T follicular helper cell (primary cell): ENCODE measurements at regions not wholly inside any gene's neighbourhood (a gene's known extent, or its start where the extent isn't known, plus 50 kb on each side); places are given as distances from the start of the nearest gene placed in this dataset.

Experiments used
- DNase-seq: peaks from one replicate; pipeline ENCODE4 v3.0.0-alpha.2; 2020; ENCODE audit warnings: low read depth

DNA sequence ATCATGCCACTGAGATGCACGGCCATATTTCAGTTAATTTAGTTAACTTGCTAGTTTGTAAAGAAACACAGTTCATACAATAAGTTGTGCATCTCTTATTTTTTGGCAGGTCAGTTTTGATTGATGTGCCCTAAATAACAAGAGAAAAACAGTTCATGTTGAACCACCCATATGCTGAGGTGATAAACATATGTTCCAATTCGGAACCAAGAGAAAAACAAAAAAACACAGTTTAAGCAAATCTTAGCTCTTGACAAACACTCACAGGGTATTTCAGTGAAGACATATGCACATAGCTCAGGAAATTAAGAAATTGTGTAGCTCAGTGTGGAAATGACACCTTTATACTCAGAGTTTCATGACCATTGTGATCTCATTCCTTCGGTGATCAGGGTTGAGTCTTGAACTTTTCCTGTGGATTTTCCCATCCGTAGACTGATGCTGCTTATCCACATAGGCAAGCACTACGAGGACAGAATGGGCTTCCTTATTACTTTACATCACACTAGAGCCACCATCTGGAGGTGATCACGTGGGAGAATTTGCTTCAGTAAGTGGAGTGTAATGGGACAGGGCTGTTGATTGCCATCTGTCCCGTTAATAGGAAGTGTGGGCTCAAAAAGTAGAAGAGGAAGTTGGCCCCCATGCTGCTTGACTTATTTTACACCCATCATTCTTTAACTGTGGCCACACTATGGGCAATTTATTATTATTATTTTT, 773.0 kb downstream of the MTRR start:
- no peak for DNase-seq

DNA sequence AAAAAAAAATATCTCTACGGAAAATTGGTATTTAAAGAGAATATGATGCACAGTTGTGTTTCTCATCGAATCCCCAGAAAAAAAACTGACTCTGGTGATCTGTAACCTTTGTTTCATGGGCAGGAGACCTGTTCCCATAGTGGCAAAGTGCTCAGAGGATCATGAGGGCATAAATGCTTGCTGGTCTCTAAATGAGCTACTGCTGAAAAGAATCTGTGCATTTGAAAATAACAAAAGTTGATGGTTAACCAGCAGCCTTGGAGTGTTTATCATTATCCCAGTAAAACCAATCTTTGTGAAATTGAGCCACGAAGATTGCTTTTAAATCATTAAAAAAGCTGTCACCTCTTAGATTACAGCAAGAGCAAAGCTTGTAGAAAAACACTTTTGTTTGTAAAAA, 775.4 kb downstream of the MTRR start:
- no peak for DNase-seq

DNA sequence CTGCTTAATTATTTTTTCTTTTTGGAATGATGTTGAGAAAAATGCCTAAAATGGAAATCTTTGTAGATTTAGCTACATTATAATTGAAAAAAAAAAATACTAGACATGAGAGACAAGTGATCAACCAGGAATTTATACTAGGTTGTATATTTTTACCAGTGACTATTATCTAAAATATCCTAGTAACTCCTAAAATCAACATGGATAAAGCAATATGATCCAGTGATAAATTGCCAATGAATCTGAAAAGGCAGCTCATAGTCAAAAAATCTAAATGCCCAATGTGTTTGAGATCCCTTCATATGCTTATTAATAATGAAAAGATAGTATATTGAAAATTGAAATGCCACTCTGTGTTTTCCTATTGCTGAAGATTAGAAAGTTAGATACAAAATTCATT, 778.2 kb downstream of the MTRR start:
- DNase-seq: no peak

DNA sequence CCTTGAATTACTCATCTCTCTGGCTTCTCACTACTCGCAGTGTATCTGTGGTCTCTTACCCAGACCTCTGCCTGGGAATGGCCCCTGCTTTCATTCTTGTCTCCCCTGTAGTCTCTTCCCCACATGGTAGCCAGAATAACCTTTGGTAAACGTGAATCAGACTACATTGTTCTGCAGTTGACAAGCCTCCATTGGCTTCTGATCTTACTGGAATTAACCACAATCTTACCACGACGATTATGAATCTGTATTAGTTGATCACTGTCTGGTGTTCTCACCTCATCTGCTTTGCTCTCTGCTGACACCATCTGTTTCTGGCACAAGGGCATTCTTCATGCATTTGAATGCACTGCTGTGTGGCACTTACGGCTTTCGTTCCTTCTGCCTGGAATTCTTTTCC, 781.2 kb downstream of the MTRR start:
- DNase-seq: no peak

DNA sequence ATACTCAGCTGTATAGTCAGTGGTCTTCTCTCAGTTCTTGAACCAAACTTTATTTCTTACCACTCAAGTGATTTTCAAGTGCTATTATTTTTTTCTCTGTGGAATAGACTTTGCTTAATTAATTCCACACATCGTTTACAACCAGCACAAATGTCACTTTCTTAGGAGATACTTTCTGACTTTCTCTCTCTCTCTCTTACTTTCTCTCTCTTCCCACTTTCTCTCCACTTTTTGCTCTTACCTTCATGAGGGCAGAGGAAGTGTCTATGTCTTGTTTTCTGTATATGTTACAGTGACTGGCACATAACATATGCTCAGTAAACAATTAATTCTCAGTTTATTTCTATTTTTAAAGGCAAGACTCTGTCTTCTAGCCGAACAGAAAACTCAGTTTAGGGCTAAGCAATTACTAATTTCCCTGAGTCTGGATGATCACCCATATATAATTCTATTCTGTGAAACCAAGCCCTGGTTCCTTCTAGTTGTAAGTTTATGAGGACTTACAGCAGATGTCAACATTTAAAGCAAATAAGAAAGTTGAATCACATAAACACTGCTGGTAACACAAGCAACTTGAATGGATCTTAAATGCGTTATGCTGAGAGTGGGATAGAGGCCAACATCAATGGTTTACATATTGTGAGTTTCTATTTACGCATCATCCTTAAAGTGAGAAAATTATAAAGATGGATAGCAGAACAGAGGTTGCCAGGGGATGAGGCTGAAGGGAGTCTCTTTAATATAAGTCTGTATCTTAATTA, 791.4 kb downstream of the MTRR start:
- DNase-seq: no peak

DNA sequence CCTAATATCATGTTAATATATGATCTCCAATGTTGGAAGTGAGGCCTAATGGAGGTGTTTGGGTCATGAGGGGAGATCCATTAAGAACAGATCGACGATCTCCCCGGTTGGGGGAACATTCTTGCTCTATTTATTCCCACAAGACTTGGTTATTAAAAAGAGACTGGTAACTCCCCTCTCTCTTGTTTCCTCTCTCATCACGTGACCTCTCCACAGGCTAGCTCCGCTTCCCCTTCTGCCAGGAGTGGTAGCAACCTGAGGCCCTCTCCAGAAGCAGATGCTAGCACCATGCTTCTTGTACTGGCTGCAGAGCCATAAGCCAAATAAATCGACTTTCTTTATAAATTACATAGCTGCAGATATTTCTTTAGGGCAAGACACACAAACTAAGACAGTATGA, 794.4 kb downstream of the MTRR start:
- DNase-seq: no peak

DNA sequence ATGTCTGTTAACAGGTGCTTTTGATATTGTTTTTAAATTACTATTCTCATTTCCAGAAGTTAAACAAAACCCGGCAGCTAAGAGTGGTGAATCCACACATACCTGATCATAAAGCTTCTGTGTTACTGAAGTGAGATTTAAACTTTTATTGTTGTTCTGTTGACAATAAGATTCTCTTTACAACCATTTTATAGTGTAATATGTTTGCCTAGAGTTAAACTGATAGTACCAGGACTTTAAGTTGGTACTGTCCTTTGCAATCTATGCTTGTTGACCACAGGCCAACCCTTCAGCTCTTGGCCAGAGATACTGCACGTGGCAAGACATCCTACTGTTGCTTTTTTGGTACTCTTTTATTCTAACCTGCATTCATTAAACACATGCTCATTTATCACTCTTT, 806.2 kb downstream of the MTRR start:
- no peak for DNase-seq

DNA sequence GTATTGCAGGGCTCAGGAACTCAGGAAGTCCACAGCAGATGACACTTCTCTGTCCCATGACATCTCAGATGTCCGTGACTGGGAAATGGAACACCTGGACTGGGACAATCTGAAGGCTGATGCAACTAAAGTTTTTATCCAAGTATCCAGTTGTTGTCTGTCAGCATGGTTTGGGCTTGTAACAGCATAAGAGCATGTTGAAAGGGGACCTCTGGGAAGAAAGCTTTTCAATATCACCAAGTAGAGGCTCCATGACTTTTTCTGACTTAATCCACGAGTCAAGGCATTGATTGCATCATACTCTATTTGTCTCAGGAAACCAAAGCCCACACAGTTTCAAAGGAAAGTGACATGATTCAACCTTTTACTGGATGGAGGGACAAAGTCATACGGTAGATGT, 807.7 kb downstream of the MTRR start:
- no peak for DNase-seq

DNA sequence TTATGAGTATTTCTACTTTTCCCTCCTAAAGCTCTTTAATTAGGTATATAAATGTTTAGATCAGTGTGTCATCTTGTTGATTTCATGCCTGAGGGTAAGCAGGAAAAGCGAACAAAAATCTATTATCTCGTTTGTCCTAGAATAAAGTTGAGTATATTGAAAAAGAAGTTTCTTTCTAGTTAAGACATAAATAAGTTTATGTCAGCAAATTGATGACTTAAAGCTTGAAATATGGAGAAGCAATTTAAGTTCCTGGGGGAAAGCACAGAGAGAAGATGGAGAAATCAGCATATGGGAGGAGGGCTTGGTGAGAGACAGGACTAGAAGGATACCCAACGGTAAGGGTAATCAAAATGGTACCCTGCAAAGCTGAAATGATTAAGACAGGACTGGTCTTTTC, 813.4 kb downstream of the MTRR start:
- DNase-seq: no peak

DNA sequence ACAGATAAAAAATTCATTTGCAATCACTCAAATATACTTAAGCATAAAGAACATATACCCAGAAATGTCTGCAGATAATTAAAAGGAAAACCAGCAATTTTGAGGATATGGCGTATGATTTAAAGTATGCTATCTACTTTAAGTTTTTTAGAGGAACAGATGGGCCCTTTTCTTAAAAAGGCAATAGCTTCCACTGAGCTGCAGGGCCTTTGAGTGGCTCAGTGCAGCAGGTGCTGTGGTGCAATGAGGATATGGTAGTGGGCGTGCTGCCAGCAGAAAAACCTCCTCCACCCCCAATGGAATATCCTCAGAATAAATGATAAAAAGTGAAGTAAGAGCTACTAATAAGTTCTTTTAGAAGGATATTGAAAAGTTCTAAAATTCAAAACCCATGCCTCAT, 814.5 kb downstream of the MTRR start:
- no peak for DNase-seq

DNA sequence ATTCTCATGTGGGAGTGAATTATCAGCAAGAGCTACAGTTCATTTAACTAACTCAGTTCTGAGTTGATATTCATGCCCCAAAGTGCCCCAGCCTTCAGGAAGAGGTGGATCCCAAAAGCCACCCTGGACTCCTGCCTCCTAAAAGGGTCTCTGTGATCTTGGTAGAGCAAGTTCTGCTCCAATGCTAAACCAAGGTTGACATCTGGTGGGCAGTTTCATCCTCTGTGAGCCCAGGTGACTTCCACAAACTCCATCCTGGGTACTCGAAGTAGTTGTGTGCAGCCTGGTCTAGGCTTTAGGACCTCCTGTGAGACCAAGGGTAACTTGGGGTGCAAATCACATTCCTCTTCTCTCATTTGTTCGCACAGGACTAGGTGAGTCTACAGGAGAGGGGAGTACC, 816.8 kb downstream of the MTRR start:
- no peak for DNase-seq

DNA sequence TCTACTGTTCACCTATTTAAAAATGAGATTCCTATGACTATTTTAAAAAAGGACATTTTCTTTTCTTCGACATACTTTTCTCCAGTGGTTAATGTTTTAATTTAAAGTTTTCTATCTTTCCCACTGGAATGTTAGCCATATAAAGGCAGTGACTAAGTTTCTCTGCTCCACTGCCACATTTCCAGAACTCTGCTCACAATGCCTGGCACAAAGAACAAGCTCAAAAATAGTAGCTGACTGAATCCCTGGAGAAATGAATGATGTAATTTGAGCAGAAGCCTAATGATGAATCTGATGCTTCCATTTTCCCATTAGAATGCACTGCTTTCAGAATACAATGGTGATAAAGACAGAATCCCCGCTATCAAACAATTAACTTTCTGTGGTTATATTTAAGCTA, 817.8 kb downstream of the MTRR start:
- DNase-seq: no peak

DNA sequence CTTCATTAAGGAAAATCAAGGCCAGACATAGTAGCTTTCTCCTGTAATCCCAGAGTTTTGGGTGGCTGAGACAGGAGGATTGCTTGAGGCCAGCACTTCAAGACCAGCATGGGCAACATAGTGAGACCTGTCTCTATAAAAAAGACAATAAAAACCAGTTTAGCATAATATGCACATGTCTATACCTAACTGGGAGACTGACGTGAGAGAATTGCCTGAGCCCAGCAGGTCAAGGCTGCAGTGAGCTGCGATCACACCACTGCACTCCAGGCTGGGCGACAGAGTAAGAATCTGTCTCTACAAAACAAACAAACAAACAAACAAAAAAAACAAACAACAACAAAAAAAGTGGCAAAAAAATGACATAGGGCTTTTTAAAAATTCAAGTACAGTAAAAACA, 820.8 kb downstream of the MTRR start:
- no peak for DNase-seq

DNA sequence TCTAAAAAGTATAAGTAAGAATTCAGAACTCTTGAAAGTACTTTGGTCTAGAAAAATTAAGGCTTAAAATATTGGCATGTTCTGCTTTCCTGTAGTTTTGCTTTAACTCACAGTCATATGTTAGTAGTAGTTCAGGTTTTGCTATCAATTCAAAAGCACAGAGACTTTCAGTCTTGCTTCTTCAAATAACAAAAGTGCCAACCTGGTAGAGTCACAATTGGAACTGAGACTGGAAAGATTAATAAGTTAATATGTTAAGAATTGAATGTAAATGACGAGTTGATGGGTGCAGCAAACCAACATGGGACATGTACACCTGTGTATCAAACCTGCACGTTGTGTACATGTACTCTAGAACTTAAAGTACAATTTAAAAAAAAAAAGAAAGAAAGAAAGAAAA, 822.3 kb downstream of the MTRR start:
- DNase-seq: no peak

DNA sequence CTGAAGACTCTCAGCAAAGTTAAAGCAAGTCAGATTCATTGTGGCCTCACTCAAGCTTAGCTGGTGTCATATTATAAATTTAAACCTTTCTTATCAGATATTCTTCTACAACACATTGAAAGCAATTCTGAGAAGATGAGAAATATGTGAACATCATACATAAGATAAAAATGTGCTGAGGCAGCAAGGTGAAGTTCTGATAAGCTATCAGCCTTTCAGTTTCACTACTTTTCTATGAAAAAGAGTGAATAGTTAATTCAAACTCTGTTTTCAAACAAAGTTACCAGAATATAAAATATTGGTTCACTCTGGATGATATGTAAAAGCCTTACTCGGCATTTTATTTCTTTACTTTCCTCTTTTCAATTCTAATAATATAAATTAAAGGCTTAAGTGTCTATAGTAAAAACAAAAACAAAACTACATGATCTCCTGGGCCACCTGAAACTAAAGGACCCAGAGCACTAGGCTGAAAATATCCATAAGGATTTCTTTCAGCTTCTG, 824.4 kb downstream of the MTRR start:
- no peak for DNase-seq

DNA sequence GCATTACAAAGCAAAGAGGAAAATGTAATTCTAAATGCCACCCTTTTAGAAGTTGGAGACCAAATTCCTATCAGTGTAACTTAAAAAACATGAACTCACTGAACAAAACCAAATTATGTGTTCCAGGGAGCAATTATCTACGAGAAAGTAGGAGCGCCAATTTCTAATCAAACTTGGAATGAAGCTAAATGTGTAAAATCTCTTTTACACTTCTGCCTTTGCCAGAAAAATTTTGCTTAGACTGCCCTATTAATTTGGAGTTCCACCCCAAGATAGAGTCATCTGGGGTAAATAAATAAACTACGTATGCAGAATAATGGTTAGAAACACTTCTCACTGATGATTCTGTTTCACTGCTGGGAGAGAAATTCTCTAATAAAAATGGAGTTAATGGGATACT, 825.6 kb downstream of the MTRR start:
- no peak for DNase-seq

DNA sequence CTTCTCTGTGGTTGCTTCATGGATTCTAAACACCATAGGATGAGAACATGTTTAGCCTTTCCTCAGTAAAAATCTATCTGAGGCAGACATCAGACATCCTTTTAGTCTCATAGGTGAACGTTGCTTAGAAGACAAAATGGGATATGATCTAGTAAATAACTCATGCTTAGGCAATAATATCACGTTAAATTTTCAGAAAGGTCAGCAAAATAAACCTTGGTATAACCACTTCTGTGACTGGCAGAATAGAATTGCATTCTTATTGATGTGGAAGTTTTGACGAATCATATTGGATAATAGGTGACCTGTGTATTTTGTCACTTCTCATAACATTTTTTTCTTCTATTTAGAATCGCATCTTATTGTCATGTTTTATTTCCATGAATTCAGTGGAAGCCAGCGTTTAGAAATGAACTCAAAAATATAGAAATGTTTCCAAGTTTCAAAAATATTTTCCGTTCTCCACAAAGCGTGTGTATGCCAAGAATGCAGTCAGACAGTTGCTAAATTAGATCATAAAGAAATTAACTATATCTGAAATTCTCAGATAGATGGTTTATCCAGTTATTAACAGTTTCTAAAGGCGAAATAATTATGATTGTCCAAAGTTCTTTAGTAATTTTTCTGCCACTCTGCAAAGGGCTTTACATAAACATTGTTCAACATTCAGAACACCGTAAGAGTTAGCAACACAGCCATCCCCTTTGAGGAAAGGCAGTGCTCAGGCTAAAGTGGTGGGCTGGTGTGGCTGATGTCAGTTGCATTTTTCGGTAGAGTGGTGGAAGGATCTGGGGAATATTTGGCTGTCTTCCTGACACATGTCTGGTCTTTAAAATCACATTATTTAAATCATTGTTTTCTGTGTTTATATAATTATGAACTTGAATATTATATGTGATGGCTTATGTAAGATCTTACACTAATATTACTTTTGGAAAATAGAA, 827.2 kb downstream of the MTRR start:
- no peak for DNase-seq

DNA sequence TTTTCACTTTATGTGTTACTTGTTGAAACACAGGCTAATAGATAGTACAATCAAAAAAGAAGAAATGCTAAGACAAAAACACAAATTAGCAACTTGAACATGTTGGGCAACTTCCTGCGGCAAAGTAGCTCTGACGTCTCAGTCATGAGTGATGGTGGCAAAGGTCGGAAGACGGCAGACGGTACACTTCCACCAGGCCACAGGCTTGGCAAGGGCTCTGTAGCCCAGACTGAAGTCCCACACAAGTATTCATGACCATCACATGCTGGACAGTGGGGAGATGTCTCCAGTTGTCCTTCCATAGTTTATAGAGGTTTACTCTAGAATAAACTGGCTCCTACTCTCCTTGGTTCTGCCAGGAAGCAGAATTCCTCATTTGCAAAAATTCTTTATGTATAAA, 831.3 kb downstream of the MTRR start:
- no peak for DNase-seq

DNA sequence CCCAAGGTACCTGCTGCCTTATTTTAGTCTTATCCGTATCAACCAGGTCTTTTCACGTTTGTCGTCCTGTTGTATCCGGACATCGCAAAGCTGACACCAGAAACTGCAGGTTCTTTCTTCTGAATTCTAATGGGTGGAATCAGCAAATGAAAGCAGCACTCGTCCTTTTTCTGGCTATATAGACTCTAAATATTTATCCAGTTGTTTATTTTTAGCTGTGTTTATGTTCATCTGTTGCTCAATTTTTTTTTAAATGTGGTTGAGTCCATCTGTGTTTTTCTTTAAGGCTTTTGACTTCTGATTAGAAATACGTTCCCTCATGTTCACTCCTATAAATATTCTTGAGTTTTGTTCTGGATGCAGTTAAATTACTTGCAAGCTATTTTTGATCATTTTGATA, 831.7 kb downstream of the MTRR start:
- DNase-seq: no peak

DNA sequence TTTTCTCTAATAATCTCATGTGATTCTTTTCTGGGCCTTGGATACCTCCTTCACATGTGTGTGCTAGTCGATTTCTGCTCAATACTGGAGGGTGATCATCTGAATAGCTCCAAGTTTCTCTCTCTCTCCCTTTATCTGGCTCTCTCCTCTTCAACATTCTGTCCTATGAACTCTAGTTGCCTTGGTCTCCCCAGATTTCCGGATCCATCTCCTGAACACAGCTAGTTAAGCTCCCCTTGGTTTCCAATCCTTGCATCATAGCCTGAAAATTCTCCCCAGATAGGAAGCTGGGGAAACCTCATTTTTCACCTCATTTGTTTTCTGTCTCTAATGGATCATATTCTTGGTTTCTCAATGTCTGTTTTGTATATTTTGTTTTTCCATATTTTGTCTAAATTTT, 832.3 kb downstream of the MTRR start:
- no peak for DNase-seq

DNA sequence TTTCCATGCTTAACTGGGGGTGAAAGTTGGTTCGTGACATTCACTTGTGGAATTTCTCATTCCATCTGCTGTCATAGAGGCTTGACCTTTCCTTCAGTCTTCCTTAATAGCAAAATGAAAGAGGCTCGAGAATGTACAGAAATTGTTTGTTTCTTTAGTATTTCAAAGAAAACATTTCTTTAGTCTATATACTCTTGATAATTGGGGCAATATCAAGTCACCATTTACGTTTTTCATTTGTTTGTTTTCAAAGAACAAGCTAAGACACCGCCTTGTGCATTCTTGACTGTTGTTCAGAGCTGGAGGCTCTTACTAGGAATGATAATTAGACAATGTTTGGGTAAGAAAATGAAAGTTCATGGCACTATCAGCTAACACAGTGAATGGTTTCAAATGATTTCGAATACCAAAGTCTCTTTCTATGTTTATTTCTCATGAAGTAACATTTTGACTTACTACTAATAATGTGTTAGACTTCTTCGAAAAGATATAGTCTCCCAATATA, 835.4 kb downstream of the SEMA5A start:
- DNase-seq: no peak

DNA sequence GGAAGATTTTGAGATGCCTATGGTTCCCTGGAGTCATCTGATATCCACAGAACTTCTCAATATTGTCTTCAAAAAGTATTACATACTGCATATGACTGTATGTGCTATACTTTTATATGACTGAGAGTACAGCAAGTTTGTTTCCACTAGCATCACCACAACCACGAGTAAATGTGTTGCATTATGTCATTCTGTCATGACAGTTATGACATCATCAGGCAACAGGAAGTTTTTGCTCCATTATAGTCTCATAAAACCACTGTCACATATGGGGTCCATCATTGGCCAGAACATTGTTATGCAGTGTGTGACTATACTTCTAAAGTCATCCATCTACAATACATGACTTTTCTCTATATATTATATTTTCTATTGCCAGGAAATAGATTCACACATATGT, 831.7 kb downstream of the SEMA5A start:
- DNase-seq: no peak
